Loucy (cell line): ENCODE measurements at regions not wholly inside any gene's neighbourhood (a gene's known extent, or its start where the extent isn't known, plus 50 kb on each side); places are given as distances from the start of the nearest gene placed in this dataset.

Experiments used
- H2AFZ ChIP-seq: fragments of 200-600 bp; sonication (generic); 2 replicates; pipeline ENCODE4 v1.6.0; 2016; ENCODE audit warnings: antibody characterized with exemption, mild to moderate bottlenecking, low read length, moderate library complexity
- H3F3A ChIP-seq: fragments of 200-600 bp; 2 replicates; pipeline ENCODE4 v1.6.0; 2016; ENCODE audit warnings: antibody characterized with exemption, low read depth, mild to moderate bottlenecking
- H3K27me3 ChIP-seq: fragments of 200-600 bp; sonication (generic); 2 replicates; pipeline ENCODE4 v1.6.1; 2014; ENCODE audit warnings: low read length, mild to moderate bottlenecking; ENCODE audit not compliant: insufficient read depth, poor library complexity, severe bottlenecking
- H3K36me3 ChIP-seq: fragments of 200-600 bp; sonication (generic); 2 replicates; pipeline ENCODE4 v1.6.1; 2016; ENCODE audit warnings: low read length; ENCODE audit not compliant: insufficient read depth
- H3K4me1 ChIP-seq: fragments of 200-600 bp; sonication (generic); 2 replicates; pipeline ENCODE4 v1.5.1; 2014; ENCODE audit warnings: low read length, mild to moderate bottlenecking; ENCODE audit not compliant: insufficient read depth, poor library complexity, severe bottlenecking
- H3K4me2 ChIP-seq: fragments of 200-600 bp; sonication (generic); 2 replicates; pipeline ENCODE4 v1.6.0; 2014; ENCODE audit warnings: antibody characterized with exemption, low read length, low read depth, mild to moderate bottlenecking; ENCODE audit not compliant: poor library complexity, severe bottlenecking
- H3K4me3 ChIP-seq: fragments of 200-600 bp; sonication (generic); 2 replicates; pipeline ENCODE4 v1.5.1; 2014; ENCODE audit warnings: low read length, mild to moderate bottlenecking, mixed read lengths; ENCODE audit not compliant: poor library complexity, severe bottlenecking
- H3K79me2 ChIP-seq: fragments of 200-600 bp; sonication (generic); 2 replicates; pipeline ENCODE4 v1.6.1; 2014; ENCODE audit warnings: low read length; ENCODE audit not compliant: insufficient read depth
- H3K9ac ChIP-seq: fragments of 200-600 bp; sonication (generic); 2 replicates; pipeline ENCODE4 v1.6.0; 2014; ENCODE audit warnings: mild to moderate bottlenecking, low read depth, low read length, moderate library complexity; ENCODE audit not compliant: poor library complexity, severe bottlenecking
- H3K9me2 ChIP-seq: fragments of 200-600 bp; sonication (generic); replicated peaks from 2 replicates; pipeline ENCODE4 v1.6.1; 2016; ENCODE audit warnings: low read depth, low read length, mixed read lengths
- H3K9me3 ChIP-seq: fragments of 200-600 bp; sonication (generic); 2 replicates; pipeline ENCODE4 v1.6.1; 2014; ENCODE audit warnings: mild to moderate bottlenecking, antibody characterized with exemption, low read length, low read depth; ENCODE audit not compliant: insufficient read depth
- H4K20me1 ChIP-seq: fragments of 200-600 bp; sonication (generic); 2 replicates; pipeline ENCODE4 v1.6.0; 2014; ENCODE audit warnings: antibody characterized with exemption, low read length, mild to moderate bottlenecking; ENCODE audit not compliant: insufficient read depth, poor library complexity, severe bottlenecking
- EZH2phosphoT487 ChIP-seq: fragments of 200-600 bp; IDR thresholded peaks from 2 replicates; pipeline ENCODE4 v1.6.1; 2018; ENCODE audit warnings: antibody characterized with exemption, mild to moderate bottlenecking, moderate library complexity, borderline replicate concordance
- TF ChIP-seq, protein P1 (sequence below): fragments of 200-600 bp; sonication (generic); conservative IDR thresholded peaks from 2 replicates; pipeline ENCODE4 v1.5.1; 2014; ENCODE audit warnings: mild to moderate bottlenecking, antibody characterized with exemption, low read length

DNA sequence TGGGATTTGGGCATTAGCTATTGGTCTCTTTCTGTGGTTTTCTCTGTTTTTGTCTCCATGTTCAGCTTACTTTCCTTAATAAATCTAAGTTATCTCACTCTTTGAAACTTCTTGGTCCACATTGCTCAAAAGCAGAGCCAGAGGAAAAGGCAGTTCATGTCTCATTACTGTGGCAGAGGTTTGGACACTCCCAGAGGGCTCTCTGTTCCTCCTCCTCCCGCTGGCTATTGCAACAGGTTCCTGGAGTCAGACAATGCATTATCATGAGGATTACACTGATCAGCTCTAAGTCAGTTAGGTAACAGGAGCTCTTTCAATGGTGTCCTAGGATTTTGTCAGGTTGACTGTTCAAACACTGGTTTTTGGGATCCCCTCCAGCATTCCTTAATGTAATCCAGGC is 298.8 kb downstream of the NDFIP2 start:
- Histone ChIP-seq H3K9me3 (no peaks in the 10 kb centered on the region), H3K79me2 (no peaks in the 10 kb centered on the region), H2AFZ (no peak overlapping the region), H4K20me1 (no peaks in the 10 kb centered on the region), H3K4me2 (no peak overlapping the region), H3K4me3 (no peak overlapping the region), H3F3A (no peaks in the 10 kb centered on the region), H3K4me1 (peaks cover 4% of the 10 kb centered on the region), H3K27me3 (no peaks in the 10 kb centered on the region), H3K36me3 (no peaks in the 10 kb centered on the region), H3K9ac (no peak overlapping the region), H3K9me2 (no peaks in the 10 kb centered on the region)
- no peak for TF ChIP-seq EZH2phosphoT487
- TF ChIP-seq, protein P1, sequence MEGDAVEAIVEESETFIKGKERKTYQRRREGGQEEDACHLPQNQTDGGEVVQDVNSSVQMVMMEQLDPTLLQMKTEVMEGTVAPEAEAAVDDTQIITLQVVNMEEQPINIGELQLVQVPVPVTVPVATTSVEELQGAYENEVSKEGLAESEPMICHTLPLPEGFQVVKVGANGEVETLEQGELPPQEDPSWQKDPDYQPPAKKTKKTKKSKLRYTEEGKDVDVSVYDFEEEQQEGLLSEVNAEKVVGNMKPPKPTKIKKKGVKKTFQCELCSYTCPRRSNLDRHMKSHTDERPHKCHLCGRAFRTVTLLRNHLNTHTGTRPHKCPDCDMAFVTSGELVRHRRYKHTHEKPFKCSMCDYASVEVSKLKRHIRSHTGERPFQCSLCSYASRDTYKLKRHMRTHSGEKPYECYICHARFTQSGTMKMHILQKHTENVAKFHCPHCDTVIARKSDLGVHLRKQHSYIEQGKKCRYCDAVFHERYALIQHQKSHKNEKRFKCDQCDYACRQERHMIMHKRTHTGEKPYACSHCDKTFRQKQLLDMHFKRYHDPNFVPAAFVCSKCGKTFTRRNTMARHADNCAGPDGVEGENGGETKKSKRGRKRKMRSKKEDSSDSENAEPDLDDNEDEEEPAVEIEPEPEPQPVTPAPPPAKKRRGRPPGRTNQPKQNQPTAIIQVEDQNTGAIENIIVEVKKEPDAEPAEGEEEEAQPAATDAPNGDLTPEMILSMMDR = no peak

- no peaks in the 10 kb centered on the region for H3K9me3 ChIP-seq
- no peaks in the 10 kb centered on the region for H3K79me2 ChIP-seq
- H3F3A ChIP-seq = no peaks in the 10 kb centered on the region
- no peak for TF ChIP-seq EZH2phosphoT487
- TF ChIP-seq, protein P1 = no peak
- no peak overlapping the region for H3K4me2 ChIP-seq
- H4K20me1 ChIP-seq = no peaks in the 10 kb centered on the region
- no peak overlapping the region for H3K4me3 ChIP-seq
- H3K4me1 ChIP-seq = peaks cover 4% of the 10 kb centered on the region
- H3K9ac ChIP-seq = no peak overlapping the region
- no peak overlapping the region for H2AFZ ChIP-seq
- H3K36me3 ChIP-seq = no peaks in the 10 kb centered on the region
- H3K9me2 ChIP-seq = no peaks in the 10 kb centered on the region
- no peaks in the 10 kb centered on the region for H3K27me3 ChIP-seq
Measured at GRCh38 chr13:79778741-79779460, 297.9 kb downstream of the NDFIP2 start.

DNA sequence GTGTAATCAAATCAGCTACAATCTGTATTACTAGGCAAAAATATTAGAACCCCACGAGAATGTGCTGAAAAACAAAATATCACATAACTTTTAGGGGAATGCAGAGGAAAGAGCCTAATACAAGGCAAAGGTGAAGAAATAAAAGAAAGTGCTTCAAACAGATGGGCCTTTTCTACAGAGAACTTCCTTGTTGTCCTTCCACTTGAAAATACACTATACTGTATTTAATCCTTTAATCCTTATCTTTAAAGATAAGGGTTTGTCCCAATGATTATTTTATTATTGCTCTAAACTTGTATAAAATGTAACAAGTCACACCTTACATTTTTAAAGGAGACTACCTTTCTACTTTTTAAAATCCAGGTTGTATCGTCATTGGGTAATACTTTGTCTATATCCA is 296.5 kb downstream of the NDFIP2 start:
- TF ChIP-seq, protein P1 = no peak
- no peak for TF ChIP-seq EZH2phosphoT487
- Histone ChIP-seq H3K79me2 (no peaks in the 10 kb centered on the region), H3K36me3 (no peaks in the 10 kb centered on the region), H3K27me3 (no peaks in the 10 kb centered on the region), H3F3A (no peaks in the 10 kb centered on the region), H3K4me1 (no peaks in the 10 kb centered on the region), H3K9ac (no peak overlapping the region), H3K4me3 (no peak overlapping the region), H2AFZ (no peak overlapping the region), H3K9me2 (no peaks in the 10 kb centered on the region), H3K4me2 (no peak overlapping the region), H4K20me1 (no peaks in the 10 kb centered on the region), H3K9me3 (no peaks in the 10 kb centered on the region)
